Astrocyte (in vitro differentiated cells and primary cell): ENCODE measurements at regions not wholly inside any gene's neighbourhood (a gene's known extent, or its start where the extent isn't known, plus 50 kb on each side); places are given as distances from the start of the nearest gene placed in this dataset.

Source experiments
- DNase-seq: peaks from one replicate; pipeline ENCODE4 v3.0.0-alpha.2; 2010; ENCODE audit warnings: low read depth
- FAIRE-seq: peaks from 2 replicates; lab custom pipeline; 2011; peaks lifted over from hg19 to GRCh38; lab: Jason Lieb, UNC
- H2AFZ ChIP-seq: 2 replicates; pipeline ENCODE4 v1.6.0; 2012; ENCODE audit warnings: low read depth, low read length, inconsistent platforms
- H3K27ac ChIP-seq: 2 replicates; pipeline ENCODE4 v1.5.1; 2011; ENCODE audit warnings: low read depth, low read length, inconsistent platforms
- H3K27me3 ChIP-seq: 2 replicates; pipeline ENCODE4 v1.6.0; 2011; ENCODE audit warnings: low read length, inconsistent platforms; ENCODE audit not compliant: insufficient read depth
- H3K36me3 ChIP-seq: 2 replicates; pipeline ENCODE4 v1.5.1; 2011; ENCODE audit warnings: low read length, inconsistent platforms; ENCODE audit not compliant: insufficient read depth
- H3K4me1 ChIP-seq: 2 replicates; pipeline ENCODE4 v1.5.1; 2011; ENCODE audit warnings: low read length, inconsistent platforms; ENCODE audit not compliant: insufficient read depth
- H3K4me2 ChIP-seq: 2 replicates; pipeline ENCODE4 v1.6.0; 2012; ENCODE audit warnings: low read length, inconsistent platforms
- H3K4me3 ChIP-seq: 2 replicates; pipeline ENCODE4 v1.5.1; 2011; ENCODE audit warnings: low read depth, mild to moderate bottlenecking, low read length, inconsistent platforms; ENCODE audit not compliant: insufficient read depth
- H3K79me2 ChIP-seq: 2 replicates; pipeline ENCODE4 v1.6.0; 2012; ENCODE audit warnings: mild to moderate bottlenecking, low read length, inconsistent platforms; ENCODE audit not compliant: insufficient read depth
- H3K9ac ChIP-seq: 2 replicates; pipeline ENCODE4 v1.6.0; 2012; ENCODE audit warnings: mild to moderate bottlenecking, low read length, inconsistent platforms
- H3K9me3 ChIP-seq: 2 replicates; pipeline ENCODE4 v1.5.1; 2012; ENCODE audit warnings: low read depth, mild to moderate bottlenecking, low read length, inconsistent platforms; ENCODE audit not compliant: insufficient read depth
- H4K20me1 ChIP-seq: 2 replicates; pipeline ENCODE4 v1.6.0; 2012; ENCODE audit warnings: low read length, inconsistent platforms; ENCODE audit not compliant: insufficient read depth
- H3K27ac Mint-ChIP-seq: one replicate; pipeline ENCODE4 v1.8.0; 2021; ENCODE audit warnings: mild to moderate bottlenecking, mixed read lengths; ENCODE audit not compliant: unreplicated experiment
- H3K27me3 Mint-ChIP-seq: one replicate; pipeline ENCODE4 v1.8.0; 2021; ENCODE audit warnings: low read depth, mixed read lengths; ENCODE audit not compliant: unreplicated experiment
- H3K36me3 Mint-ChIP-seq: one replicate; pipeline ENCODE4 v1.8.0; 2021; ENCODE audit warnings: low read depth, mixed read lengths; ENCODE audit not compliant: unreplicated experiment
- H3K4me1 Mint-ChIP-seq: one replicate; pipeline ENCODE4 v1.8.0; 2021; ENCODE audit warnings: low read depth, mixed read lengths; ENCODE audit not compliant: unreplicated experiment
- H3K4me3 Mint-ChIP-seq: one replicate; pipeline ENCODE4 v1.8.0; 2021; ENCODE audit warnings: mild to moderate bottlenecking, moderate library complexity, mixed read lengths; ENCODE audit not compliant: unreplicated experiment
- H3K9me3 Mint-ChIP-seq: one replicate; pipeline ENCODE4 v1.8.0; 2021; ENCODE audit warnings: mild to moderate bottlenecking, mixed read lengths; ENCODE audit not compliant: unreplicated experiment
- CTCF ChIP-seq: IDR thresholded peaks from 2 replicates; pipeline ENCODE4 v1.5.1; 2011; ENCODE audit warnings: low read depth, mild to moderate bottlenecking, inconsistent platforms, low read length, moderate library complexity; ENCODE audit not compliant: insufficient read depth
- EZH2 ChIP-seq: IDR thresholded peaks from 2 replicates; pipeline ENCODE4 v1.6.1; 2012; ENCODE audit warnings: mild to moderate bottlenecking, low read length, inconsistent platforms; ENCODE audit not compliant: insufficient read depth

- Mint-ChIP-seq H3K27ac (no peak overlapping the region), H3K4me3 (no peak overlapping the region), H3K36me3 (no peaks in the 10 kb centered on the region), H3K9me3 (no peaks in the 10 kb centered on the region), H3K27me3 (peaks cover 26% of the 10 kb centered on the region), H3K4me1 (peaks cover 2% of the 10 kb centered on the region)
- FAIRE-seq (no peak), DNase-seq (no peak)
- H4K20me1 ChIP-seq: no peaks in the 10 kb centered on the region
- H3K4me3 ChIP-seq: no peak overlapping the region
- H3K9ac ChIP-seq: no peak overlapping the region
- no peaks in the 10 kb centered on the region for H3K4me1 ChIP-seq
- no peaks in the 10 kb centered on the region for H3K36me3 ChIP-seq
- H3K27ac ChIP-seq: no peak overlapping the region
- H3K4me2 ChIP-seq: no peak overlapping the region
- no peak overlapping the region for H2AFZ ChIP-seq
- H3K9me3 ChIP-seq: no peaks in the 10 kb centered on the region
- no peaks in the 10 kb centered on the region for H3K79me2 ChIP-seq
- no peak for TF ChIP-seq EZH2
- TF ChIP-seq CTCF: no peak
- no peaks in the 10 kb centered on the region for H3K27me3 ChIP-seq
Observed at GRCh38 chr14:104433401-104434213, 146.0 kb upstream of the C14orf180 start.

- H4K20me1 ChIP-seq: no peaks in the 10 kb centered on the region
- no peak overlapping the region for H2AFZ ChIP-seq
- no peaks in the 10 kb centered on the region for H3K79me2 ChIP-seq
- peaks cover 3% of the 10 kb centered on the region for H3K9me3 Mint-ChIP-seq
- H3K36me3 Mint-ChIP-seq: no peaks in the 10 kb centered on the region
- no peaks in the 10 kb centered on the region for H3K27me3 ChIP-seq
- DNase-seq (no peak), FAIRE-seq (no peak)
- H3K27ac ChIP-seq: no peak overlapping the region
- no peak overlapping the region for H3K27ac Mint-ChIP-seq
- no peaks in the 10 kb centered on the region for H3K36me3 ChIP-seq
- no peak overlapping the region for H3K4me3 Mint-ChIP-seq
- H3K27me3 Mint-ChIP-seq: peaks cover 28% of the 10 kb centered on the region
- H3K4me2 ChIP-seq: no peak overlapping the region
- H3K4me1 ChIP-seq: no peaks in the 10 kb centered on the region
- H3K9ac ChIP-seq: no peak overlapping the region
- TF ChIP-seq EZH2: no peak
- no peak overlapping the region for H3K4me3 ChIP-seq
- H3K9me3 ChIP-seq: no peaks in the 10 kb centered on the region
- H3K4me1 Mint-ChIP-seq: peaks cover 2% of the 10 kb centered on the region
Observed at GRCh38 chr14:104434214-104435076, 145.1 kb upstream of the C14orf180 start.

GRCh38 chr14:104435147-104436046 lies 144.2 kb upstream of the C14orf180 start:
- H3K4me1 ChIP-seq: no peaks in the 10 kb centered on the region
- H3K27ac Mint-ChIP-seq: no peak overlapping the region

More at GRCh38 chr14:104435147-104436046, 144.2 kb upstream of the C14orf180 start:
- no peaks in the 10 kb centered on the region for H3K27me3 ChIP-seq
- H3K4me3 Mint-ChIP-seq: no peak overlapping the region
- H3K36me3 ChIP-seq: no peaks in the 10 kb centered on the region
- H3K4me3 ChIP-seq: no peak overlapping the region
- TF ChIP-seq CTCF (no peak), EZH2 (no peak)
- H3K4me2 ChIP-seq: peak overlapping the region; percentile 75
- H3K27me3 Mint-ChIP-seq: peaks cover 26% of the 10 kb centered on the region
- H2AFZ ChIP-seq: peak overlapping the region; percentile 75
- H3K9me3 ChIP-seq: no peaks in the 10 kb centered on the region
- FAIRE-seq: no peak
- no peaks in the 10 kb centered on the region for H4K20me1 ChIP-seq
- H3K9ac ChIP-seq: no peak overlapping the region
- H3K4me1 Mint-ChIP-seq: peaks cover 2% of the 10 kb centered on the region
- H3K79me2 ChIP-seq: no peaks in the 10 kb centered on the region
- H3K27ac ChIP-seq: no peak overlapping the region
- H3K9me3 Mint-ChIP-seq: peaks cover 8% of the 10 kb centered on the region
- DNase-seq: no peak
- no peaks in the 10 kb centered on the region for H3K36me3 Mint-ChIP-seq
